HUES6 (cell line): ENCODE measurements at regions not wholly inside any gene's neighbourhood (a gene's known extent, or its start where the extent isn't known, plus 50 kb on each side); places are given as distances from the start of the nearest gene placed in this dataset.

Source experiments
- H3K27ac ChIP-seq: 2 replicates; pipeline ENCODE4 v1.7.0; 2013; ENCODE audit warnings: low read depth, mild to moderate bottlenecking, low read length, inconsistent platforms
- H3K27me3 ChIP-seq: 2 replicates; pipeline ENCODE4 v1.6.1; 2013; ENCODE audit warnings: low read length; ENCODE audit not compliant: control insufficient read depth, insufficient read depth
- H3K36me3 ChIP-seq: 2 replicates; pipeline ENCODE4 v1.6.1; 2013; ENCODE audit warnings: low read length; ENCODE audit not compliant: control insufficient read depth, insufficient read depth
- H3K4me1 ChIP-seq: 2 replicates; pipeline ENCODE4 v1.6.1; 2013; ENCODE audit warnings: low read length; ENCODE audit not compliant: control insufficient read depth, insufficient read depth
- H3K4me3 ChIP-seq: 2 replicates; pipeline ENCODE4 v1.5.1; 2013; ENCODE audit warnings: low read depth, low read length
- H3K9ac ChIP-seq: one replicate; pipeline ENCODE4 v1.6.1; 2013; ENCODE audit warnings: mild to moderate bottlenecking, low read length
- H3K9me3 ChIP-seq: 2 replicates; pipeline ENCODE4 v1.6.1; 2013; ENCODE audit warnings: low read depth, low read length; ENCODE audit not compliant: control insufficient read depth, insufficient read depth

GRCh38 chr1:81617308-81617967 lies 183.3 kb upstream of the ADGRL2 start:
- Histone ChIP-seq H3K9ac (no peak overlapping the region), H3K4me1 (no peaks in the 10 kb centered on the region; the same call in none of the 2 replicates), H3K4me3 (no peak overlapping the region), H3K9me3 (peaks cover 22% of the 10 kb centered on the region), H3K36me3 (no peaks in the 10 kb centered on the region), H3K27me3 (no peaks in the 10 kb centered on the region), H3K27ac (no peak overlapping the region)

- no peak overlapping the region for H3K27ac ChIP-seq
- H3K9me3 ChIP-seq, result peaks cover 22% of the 10 kb centered on the region
- H3K4me1 ChIP-seq, result no peaks in the 10 kb centered on the region; the same call in none of the 2 replicates
- no peaks in the 10 kb centered on the region for H3K36me3 ChIP-seq
- H3K9ac ChIP-seq, result no peak overlapping the region
- H3K4me3 ChIP-seq, result no peak overlapping the region
- H3K27me3 ChIP-seq, result no peaks in the 10 kb centered on the region
Observed at GRCh38 chr1:81613803-81614202, 186.9 kb upstream of the ADGRL2 start.

GRCh38 chr1:81607924-81608323 lies 192.8 kb upstream of the ADGRL2 start:
- H3K27ac ChIP-seq, result no peak overlapping the region
- no peak overlapping the region for H3K9ac ChIP-seq
- H3K36me3 ChIP-seq, result no peaks in the 10 kb centered on the region
- H3K9me3 ChIP-seq, result no peaks in the 10 kb centered on the region
- H3K27me3 ChIP-seq, result no peaks in the 10 kb centered on the region
- H3K4me1 ChIP-seq, result peaks cover 14% of the 10 kb centered on the region
- H3K4me3 ChIP-seq, result no peak overlapping the region

GRCh38 chr1:81607086-81607485 lies 193.6 kb upstream of the ADGRL2 start:
- Histone ChIP-seq H3K27me3 (no peaks in the 10 kb centered on the region), H3K9me3 (no peaks in the 10 kb centered on the region), H3K4me3 (no peak overlapping the region), H3K9ac (no peak overlapping the region), H3K27ac (no peak overlapping the region), H3K4me1 (peaks cover 14% of the 10 kb centered on the region), H3K36me3 (no peaks in the 10 kb centered on the region)

- H3K9me3 ChIP-seq, result no peaks in the 10 kb centered on the region
- no peak overlapping the region for H3K4me3 ChIP-seq
- H3K4me1 ChIP-seq, result peaks cover 14% of the 10 kb centered on the region
- H3K36me3 ChIP-seq, result no peaks in the 10 kb centered on the region
- no peak overlapping the region for H3K27ac ChIP-seq
- no peaks in the 10 kb centered on the region for H3K27me3 ChIP-seq
- no peak overlapping the region for H3K9ac ChIP-seq
Observed at GRCh38 chr1:81606656-81607055, 194.1 kb upstream of the ADGRL2 start.

- Histone ChIP-seq H3K9ac (no peak overlapping the region), H3K9me3 (no peaks in the 10 kb centered on the region), H3K27me3 (no peaks in the 10 kb centered on the region), H3K4me1 (peaks cover 14% of the 10 kb centered on the region), H3K27ac (no peak overlapping the region), H3K36me3 (no peaks in the 10 kb centered on the region), H3K4me3 (no peak overlapping the region)
Observed at GRCh38 chr1:81605023-81605422, 195.7 kb upstream of the ADGRL2 start.

- Histone ChIP-seq H3K9ac (no peak overlapping the region), H3K36me3 (no peaks in the 10 kb centered on the region)
Observed at GRCh38 chr1:81600878-81601622, 199.7 kb upstream of the ADGRL2 start.

GRCh38 chr1:81600363-81600762 lies 200.4 kb upstream of the ADGRL2 start:
- H3K9me3 ChIP-seq, result no peaks in the 10 kb centered on the region
- no peak overlapping the region for H3K27ac ChIP-seq
- no peaks in the 10 kb centered on the region for H3K36me3 ChIP-seq
- H3K9ac ChIP-seq, result no peak overlapping the region
- H3K4me1 ChIP-seq, result peaks cover 12% of the 10 kb centered on the region
- no peaks in the 10 kb centered on the region for H3K27me3 ChIP-seq
- no peak overlapping the region for H3K4me3 ChIP-seq

More at GRCh38 chr1:81600878-81601622, 199.7 kb upstream of the ADGRL2 start:
- Histone ChIP-seq H3K9me3 (no peaks in the 10 kb centered on the region), H3K4me3 (no peak overlapping the region), H3K27me3 (no peaks in the 10 kb centered on the region), H3K27ac (no peak overlapping the region), H3K4me1 (peaks cover 14% of the 10 kb centered on the region)

- no peaks in the 10 kb centered on the region for H3K27me3 ChIP-seq
- H3K9me3 ChIP-seq, result no peaks in the 10 kb centered on the region
- no peak overlapping the region for H3K27ac ChIP-seq
- H3K4me1 ChIP-seq, result no peaks in the 10 kb centered on the region
- H3K36me3 ChIP-seq, result no peaks in the 10 kb centered on the region
- no peak overlapping the region for H3K9ac ChIP-seq
- H3K4me3 ChIP-seq, result no peak overlapping the region
Observed at GRCh38 chr1:81598623-81599022, 202.1 kb upstream of the ADGRL2 start.

GRCh38 chr1:81597720-81598426 lies 202.9 kb upstream of the ADGRL2 start:
- H3K27me3 ChIP-seq, result no peaks in the 10 kb centered on the region
- no peaks in the 10 kb centered on the region for H3K9me3 ChIP-seq
- no peaks in the 10 kb centered on the region for H3K36me3 ChIP-seq
- H3K4me1 ChIP-seq, result no peaks in the 10 kb centered on the region
- H3K4me3 ChIP-seq, result no peak overlapping the region
- no peak overlapping the region for H3K27ac ChIP-seq
- no peak overlapping the region for H3K9ac ChIP-seq

- H3K4me1 ChIP-seq, result no peaks in the 10 kb centered on the region
- H3K27me3 ChIP-seq, result no peaks in the 10 kb centered on the region
- no peak overlapping the region for H3K27ac ChIP-seq
- H3K36me3 ChIP-seq, result no peaks in the 10 kb centered on the region
- H3K9me3 ChIP-seq, result peaks cover 4% of the 10 kb centered on the region; the same call in 1 of the 2 replicates
- H3K4me3 ChIP-seq, result no peak overlapping the region
- H3K9ac ChIP-seq, result no peak overlapping the region
Observed at GRCh38 chr1:81596341-81596740, 204.4 kb upstream of the ADGRL2 start.
